ENCODE measurements at regions not wholly inside any gene's neighbourhood (a gene's known extent, or its start where the extent isn't known, plus 50 kb on each side); places are given as distances from the start of the nearest gene placed in this dataset.
"Not testable (repeated sequence)": the region's sequence is repeated elsewhere in the genome, so short reads cannot be mapped to it uniquely, and the experiment has no call there.

GRCh38 chr3:80424951-80425350, 657.2 kb upstream of the ROBO1 start:
- DNase-seq = no peak

GRCh38 chr3:80408030-80408721, 640.4 kb upstream of the ROBO1 start:
- DNase-seq = no peak

GRCh38 chr3:80405618-80406017, 637.8 kb upstream of the ROBO1 start:
- DNase-seq = no peak

- DNase-seq = no peak
Observed at GRCh38 chr3:80395023-80395422, 627.2 kb upstream of the ROBO1 start.

- DNase-seq = no peak
Observed at GRCh38 chr3:80391573-80391972, 623.8 kb upstream of the ROBO1 start.

DNA sequence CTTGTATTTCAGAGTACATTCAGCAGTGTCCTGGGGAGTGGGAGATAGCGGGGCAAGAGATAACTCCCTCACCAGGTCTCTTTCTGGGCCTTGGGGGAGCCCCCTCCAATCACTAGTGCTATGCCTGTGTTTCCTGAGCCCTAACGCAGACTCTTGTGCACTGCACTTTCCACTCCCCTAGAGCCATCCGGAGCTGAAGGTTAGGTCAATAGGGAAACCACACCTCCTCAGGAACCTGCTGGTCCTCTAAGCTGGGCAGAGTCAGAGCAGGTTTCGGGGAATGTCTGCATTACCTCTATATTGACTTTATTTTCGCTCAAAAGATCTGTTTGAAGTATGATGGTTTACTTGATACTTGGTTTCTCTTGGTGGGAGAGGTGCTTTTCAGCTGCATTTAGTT, 617.0 kb upstream of the ROBO1 start:
- DNase-seq = no peak

- DNase-seq = no peak
Observed at GRCh38 chr3:80374423-80374822, 606.6 kb upstream of the ROBO1 start.

- DNase-seq = no peak
Observed at GRCh38 chr3:80368616-80369015, 600.8 kb upstream of the ROBO1 start.

GRCh38 chr3:80366808-80367548, 599.2 kb upstream of the ROBO1 start:
- no peak for DNase-seq

- DNase-seq = no peak
Observed at GRCh38 chr3:80357761-80358160, 590.0 kb upstream of the ROBO1 start.

- DNase-seq = no peak
Observed at GRCh38 chr3:80355144-80355543, 587.3 kb upstream of the ROBO1 start.

DNA sequence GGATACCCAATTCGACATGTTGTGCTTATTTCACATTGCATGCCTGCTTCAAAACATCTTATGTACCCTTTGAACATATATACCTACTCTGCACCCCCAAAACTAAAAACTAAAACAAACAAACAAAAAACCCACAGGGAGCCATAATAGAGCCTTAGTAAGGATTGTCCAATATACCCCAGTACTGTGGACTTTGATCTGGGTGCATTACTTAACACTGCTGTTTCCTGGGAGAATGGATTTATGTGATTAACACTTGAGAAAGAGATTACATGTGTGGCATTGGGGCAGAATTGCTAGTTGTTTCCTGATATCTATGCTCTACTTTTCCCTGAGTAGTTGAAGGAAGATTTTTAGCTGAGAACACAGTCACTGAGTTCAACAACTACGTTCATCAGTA, 583.4 kb upstream of the ROBO1 start:
- DNase-seq = no peak

- no peak for DNase-seq
Observed at GRCh38 chr3:80350771-80351170, 583.0 kb upstream of the ROBO1 start.

- no peak for DNase-seq
Observed at GRCh38 chr3:80338366-80338765, 570.6 kb upstream of the ROBO1 start.

GRCh38 chr3:80334534-80334933, 566.7 kb upstream of the ROBO1 start:
- no peak for DNase-seq

DNA sequence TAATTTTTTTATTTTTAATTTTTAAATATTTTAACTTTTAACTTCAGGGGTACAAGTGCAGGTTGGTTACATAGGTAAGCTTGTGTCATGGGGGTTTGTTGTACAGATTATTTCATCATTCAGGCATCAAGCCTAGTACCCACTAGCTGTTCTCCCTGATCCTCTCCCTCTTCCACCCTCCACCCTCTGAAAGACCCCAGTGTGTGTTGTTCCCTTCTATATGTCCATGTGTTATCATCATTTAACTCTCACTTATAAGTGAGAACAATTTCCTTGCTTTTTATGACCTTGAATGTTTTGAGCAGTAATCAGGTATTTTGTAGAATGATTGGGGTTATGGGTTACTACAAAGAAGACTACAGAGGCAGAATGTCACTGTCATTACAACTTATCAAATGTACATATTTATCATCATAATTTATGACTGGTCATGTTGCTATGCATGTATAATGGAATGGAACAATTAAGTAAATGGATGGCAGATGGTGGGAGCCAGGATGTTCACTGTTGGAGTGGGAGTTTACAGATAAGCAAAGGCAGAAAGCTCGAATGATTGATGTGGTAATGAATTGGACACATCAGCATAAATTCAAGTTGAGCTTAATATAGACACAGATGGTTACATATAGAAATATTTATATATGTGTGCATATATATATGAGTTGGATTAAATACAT, 563.8 kb upstream of the ROBO1 start:
- DNase-seq = no peak

GRCh38 chr3:80314541-80314940, 546.7 kb upstream of the ROBO1 start:
- DNase-seq = not testable (repeated sequence)

GRCh38 chr3:80308637-80309036, 540.8 kb upstream of the ROBO1 start:
- no peak for DNase-seq

DNA sequence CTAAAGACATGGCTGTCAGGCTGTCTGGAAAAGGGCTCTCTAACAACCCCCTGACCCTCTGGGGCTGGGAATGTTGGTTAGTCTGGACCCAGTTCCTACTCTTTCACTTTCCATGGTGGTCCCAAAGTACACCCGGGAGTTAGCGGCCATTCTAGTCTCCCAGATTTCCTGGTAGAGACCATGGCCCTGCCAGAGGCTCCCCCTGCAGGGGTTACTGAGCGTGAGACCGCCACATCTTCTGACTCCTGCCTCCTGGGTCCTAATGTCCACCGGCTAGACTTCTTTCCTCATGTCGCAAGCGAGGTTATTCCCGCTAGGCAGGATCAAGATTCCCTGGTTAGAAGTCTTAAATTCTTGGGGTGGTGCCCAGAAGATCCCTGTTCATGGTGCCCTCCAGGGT, 540.0 kb upstream of the ROBO1 start:
- no peak for DNase-seq

GRCh38 chr3:80297720-80298119, 529.9 kb upstream of the ROBO1 start:
- DNase-seq = no peak

DNA sequence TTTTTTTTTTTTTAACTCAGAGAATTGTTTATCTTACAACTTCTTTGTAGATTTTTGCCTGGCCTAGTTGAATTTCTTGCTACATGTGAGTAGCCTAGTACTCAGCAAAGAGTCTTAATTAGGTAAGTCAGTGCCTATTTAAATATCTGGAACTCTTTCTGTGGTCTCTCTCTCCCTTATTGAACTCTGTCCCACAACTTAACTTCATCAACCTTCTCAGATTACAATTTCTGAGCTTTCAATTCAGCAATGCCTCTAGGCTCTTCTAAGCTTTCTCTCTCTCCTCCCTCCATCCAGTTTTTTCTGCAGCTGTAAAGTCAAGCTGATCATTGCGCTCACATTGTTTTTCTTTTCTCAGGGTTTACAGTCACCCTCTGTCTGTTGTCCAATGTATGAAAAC, 517.6 kb upstream of the ROBO1 start:
- no peak for DNase-seq

- DNase-seq = no peak
Observed at GRCh38 chr3:80283783-80284182, 516.0 kb upstream of the ROBO1 start.

DNA sequence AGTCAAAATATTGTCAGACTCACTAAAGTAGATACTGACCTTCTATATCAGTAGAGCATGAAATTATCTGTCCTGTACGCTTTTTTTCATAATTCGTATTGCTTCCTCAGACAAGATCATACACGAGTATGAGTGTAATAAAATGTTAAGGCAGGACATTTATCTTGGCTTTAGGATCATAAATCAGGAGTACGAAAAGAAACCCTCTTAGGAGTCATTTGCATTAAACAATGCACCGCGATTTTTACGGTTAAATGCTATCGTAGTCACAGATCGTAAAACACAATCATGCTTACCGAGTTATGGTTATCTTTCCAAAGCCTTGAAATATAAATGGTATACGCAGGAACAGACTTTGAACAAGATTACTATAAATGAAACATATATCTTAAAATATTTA, 510.3 kb upstream of the ROBO1 start:
- no peak for DNase-seq

DNA sequence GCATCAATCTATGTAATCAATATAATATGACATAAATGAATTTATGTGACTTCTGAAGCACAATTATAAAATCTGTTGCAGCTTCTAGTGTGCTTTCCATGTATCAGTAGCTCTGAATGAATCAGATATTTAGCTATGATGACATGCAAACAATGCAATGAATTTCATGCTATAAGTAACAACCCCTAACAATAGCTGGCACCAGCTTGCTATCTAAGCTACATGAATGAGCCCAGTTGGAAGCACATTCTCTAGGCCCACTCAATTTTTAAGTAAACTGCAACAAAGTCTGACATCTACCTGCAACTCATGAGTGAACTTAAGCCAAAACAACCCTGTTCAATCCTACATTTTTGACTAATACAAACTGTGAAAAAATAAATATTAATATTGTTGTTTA, 507.3 kb upstream of the ROBO1 start:
- DNase-seq = no peak

All from activated gamma-delta T cell (primary cell).